ENCODE measurements at regions not wholly inside any gene's neighbourhood (a gene's known extent, or its start where the extent isn't known, plus 50 kb on each side); places are given as distances from the start of the nearest gene placed in this dataset.

DNA sequence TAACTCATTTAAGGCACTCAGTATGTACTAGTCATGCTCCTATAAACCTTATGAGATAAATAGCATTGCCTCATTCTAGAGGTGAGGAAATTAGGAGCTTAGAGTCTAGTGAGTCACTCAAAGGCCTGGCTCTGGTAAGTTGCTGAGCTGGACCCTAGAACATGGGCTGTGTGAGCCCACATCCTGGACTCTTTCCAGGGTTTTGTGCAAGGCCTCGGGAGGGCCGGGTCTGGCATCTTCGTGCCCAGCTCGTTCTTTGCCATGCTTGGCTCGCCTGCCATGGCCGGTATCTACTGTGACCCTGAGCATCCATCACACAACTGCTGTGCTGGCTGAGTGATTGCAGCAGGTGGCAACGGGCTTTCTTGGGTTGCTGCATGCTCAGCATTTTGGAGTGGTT, 168.0 kb downstream of the LPIN1 start:
- no peak overlapping the region for H3K27ac ChIP-seq
- no peaks in the 10 kb centered on the region for H3K27me3 ChIP-seq
- no peak overlapping the region for H3K4me3 ChIP-seq
- H3K36me3 ChIP-seq: no peaks in the 10 kb centered on the region
- intact Hi-C loops (cut with DNase I; ENCODE audit: low total_unique reads): no loop called here
- no peak for TF ChIP-seq CTCF (IDR thresholded peaks at IDR 0.05)
- no peak for DNase-seq
- no peaks in the 10 kb centered on the region for H3K9me3 ChIP-seq
- H3K4me1 ChIP-seq: no peaks in the 10 kb centered on the region

DNA sequence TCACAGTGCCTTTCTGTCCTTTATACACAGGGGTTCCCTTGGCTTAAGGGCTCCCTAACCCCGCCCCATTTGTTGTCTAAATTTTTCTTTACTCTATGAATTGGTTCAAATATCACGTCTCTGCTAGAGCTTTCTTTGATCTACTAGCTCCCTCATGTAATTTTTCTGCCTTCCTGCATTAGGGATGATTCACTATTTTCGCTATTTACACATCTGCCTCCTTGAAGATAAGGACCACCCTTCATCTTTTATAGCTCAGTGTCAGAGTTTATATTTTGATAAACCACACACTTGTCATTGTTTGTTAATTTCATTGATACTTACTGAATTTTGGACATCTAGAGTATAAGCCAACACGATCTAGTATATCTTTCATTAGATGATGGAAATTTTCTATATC, 169.2 kb downstream of the LPIN1 start:
- no peak overlapping the region for H3K27ac ChIP-seq
- DNase-seq: no peak
- no peaks in the 10 kb centered on the region for H3K36me3 ChIP-seq
- H3K4me1 ChIP-seq: no peaks in the 10 kb centered on the region
- no peak for TF ChIP-seq CTCF (IDR thresholded peaks at IDR 0.05)
- no peak overlapping the region for H3K4me3 ChIP-seq
- H3K9me3 ChIP-seq: no peaks in the 10 kb centered on the region
- intact Hi-C loops (cut with DNase I; ENCODE audit: low total_unique reads): no loop called here
- H3K27me3 ChIP-seq: no peaks in the 10 kb centered on the region

- Histone ChIP-seq H3K9me3 (no peaks in the 10 kb centered on the region), H3K4me3 (no peak overlapping the region), H3K27ac (no peak overlapping the region), H3K4me1 (no peaks in the 10 kb centered on the region), H3K27me3 (no peaks in the 10 kb centered on the region), H3K36me3 (no peaks in the 10 kb centered on the region)
- intact Hi-C loops (cut with DNase I; ENCODE audit: low total_unique reads): no loop called here
- no peak for TF ChIP-seq CTCF (IDR thresholded peaks at IDR 0.05)
- DNase-seq: no peak
Measured at GRCh38 chr2:11919953-11920352, 173.5 kb downstream of the LPIN1 start.

DNA sequence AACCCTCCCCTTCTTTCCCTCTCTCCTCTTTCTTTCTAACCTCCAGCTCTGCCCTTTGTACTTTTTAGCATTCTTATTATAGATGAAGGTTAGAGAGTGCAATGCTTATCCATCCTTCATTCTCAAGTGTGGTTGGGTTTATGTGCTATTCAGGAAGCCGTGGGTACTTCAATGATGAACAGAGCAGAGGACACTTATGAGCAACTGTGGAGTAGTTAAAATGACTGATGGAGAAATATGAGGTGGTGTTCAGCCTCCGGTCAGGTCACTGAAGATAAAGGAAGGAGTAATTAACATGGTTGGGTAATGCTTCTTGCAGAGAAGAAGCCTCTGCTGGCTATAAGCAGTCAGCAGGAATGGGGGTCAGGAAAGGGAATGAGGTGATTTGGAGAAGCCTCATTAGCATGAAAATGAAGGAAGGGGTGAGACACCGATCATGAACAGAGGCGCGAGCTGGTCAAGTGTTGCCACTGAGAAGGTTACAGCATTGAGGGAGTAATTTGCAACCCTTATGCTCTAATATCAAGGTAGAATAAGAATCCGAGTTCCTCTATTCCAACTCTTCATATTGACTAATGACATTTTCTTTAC, 174.7 kb downstream of the LPIN1 start:
- TF ChIP-seq CTCF (IDR thresholded peaks at IDR 0.05): no peak
- H3K27ac ChIP-seq: no peak overlapping the region
- no peaks in the 10 kb centered on the region for H3K4me1 ChIP-seq
- intact Hi-C loops (cut with DNase I; ENCODE audit: low total_unique reads): no loop called here
- H3K36me3 ChIP-seq: no peaks in the 10 kb centered on the region
- DNase-seq: no peak
- no peaks in the 10 kb centered on the region for H3K9me3 ChIP-seq
- no peak overlapping the region for H3K4me3 ChIP-seq
- no peaks in the 10 kb centered on the region for H3K27me3 ChIP-seq

- Histone ChIP-seq H3K27ac (no peak overlapping the region), H3K27me3 (no peaks in the 10 kb centered on the region), H3K4me1 (no peaks in the 10 kb centered on the region), H3K9me3 (no peaks in the 10 kb centered on the region), H3K36me3 (no peaks in the 10 kb centered on the region), H3K4me3 (no peak overlapping the region)
- intact Hi-C loops (cut with DNase I; ENCODE audit: low total_unique reads): no loop called here
- TF ChIP-seq CTCF (IDR thresholded peaks at IDR 0.05): no peak
- no peak for DNase-seq
Measured at GRCh38 chr2:11922294-11922693, 175.9 kb downstream of the LPIN1 start.

GRCh38 chr2:11923935-11924334, 177.5 kb downstream of the LPIN1 start:
- no peak for DNase-seq
- Histone ChIP-seq H3K27me3 (no peaks in the 10 kb centered on the region), H3K36me3 (no peaks in the 10 kb centered on the region), H3K27ac (no peak overlapping the region), H3K9me3 (no peaks in the 10 kb centered on the region), H3K4me1 (no peaks in the 10 kb centered on the region), H3K4me3 (no peak overlapping the region)
- intact Hi-C loops (cut with DNase I; ENCODE audit: low total_unique reads): no loop called here
- TF ChIP-seq CTCF (IDR thresholded peaks at IDR 0.05): no peak

Measured in tibial artery (tissue), 4 donors.